Keratinocyte (primary cell): ENCODE measurements at regions not wholly inside any gene's neighbourhood (a gene's known extent, or its start where the extent isn't known, plus 50 kb on each side); places are given as distances from the start of the nearest gene placed in this dataset.

Experiments
- CTCF ChIP-seq, 3 experiments: IDR thresholded peaks in 1 of 3; conservative IDR thresholded peaks in 1 of 3; optimal IDR thresholded peaks in 1 of 3; 2 replicates in 2 of 3; 3 replicates in 1 of 3; pipeline versions ENCODE3 to v1.5.1; 2011; ENCODE audit warnings: low read length in 3 of 3, mild to moderate bottlenecking in 3 of 3, moderate library complexity in 2 of 3, control low read depth in 1 of 3, inconsistent platforms in 1 of 3; ENCODE audit not compliant: insufficient read depth in 2 of 3; ENCODE audit errors: extremely low read depth in 1 of 3
- EZH2 ChIP-seq: IDR thresholded peaks from one replicate; pipeline ENCODE4 v1.6.1; 2012; ENCODE audit warnings: inconsistent platforms, mild to moderate bottlenecking, low read length, moderate library complexity

DNA sequence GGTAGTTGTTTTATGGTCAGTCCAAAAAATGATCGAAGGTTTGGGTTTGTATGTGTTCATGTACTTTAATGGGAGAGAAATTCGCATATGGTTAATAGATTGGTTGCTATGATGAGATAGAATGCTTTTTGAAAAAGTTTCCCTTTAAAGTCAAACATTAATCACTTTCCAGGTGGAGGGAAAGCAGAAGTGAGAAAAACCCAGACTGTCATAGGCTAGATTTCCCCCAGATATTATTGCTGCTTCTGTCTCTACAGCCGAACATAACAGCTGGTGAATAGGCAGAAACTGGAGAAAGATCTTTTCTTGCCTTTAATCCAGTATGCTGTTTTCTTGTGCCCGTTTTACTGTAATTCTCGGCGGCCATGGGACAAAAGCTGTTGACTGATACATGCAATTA, 287.6 kb downstream of the SOX2 start:
- TF ChIP-seq CTCF (optimal IDR thresholded peaks at IDR 0.05 in 1 of 3, IDR thresholded peaks at IDR 0.05 in 1 of 3, conservative IDR thresholded peaks at IDR 0.05 in 1 of 3; ENCODE audit: extremely low read depth in 1 of 3, insufficient read depth in 2 of 3, low read length in 3 of 3) (no peak), EZH2 (no peak)
